GM23338 (cell line): ENCODE measurements at regions not wholly inside any gene's neighbourhood (a gene's known extent, or its start where the extent isn't known, plus 50 kb on each side); places are given as distances from the start of the nearest gene placed in this dataset.

Experiments used
- ATAC-seq: fragments of 200-7000 bp; cut with Tn5 transposase; 3 replicates; pipeline ENCODE4 v1.9.1; 2020
- DNase-seq: peaks from one replicate; pipeline ENCODE4 v3.0.0-alpha.2; 2015; ENCODE audit warnings: low spot score
- H2AFZ ChIP-seq: fragments of 200-600 bp; sonication (generic); 2 replicates; pipeline ENCODE4 v1.8.0; 2016; ENCODE audit warnings: antibody characterized with exemption, mild to moderate bottlenecking, moderate library complexity
- H3F3A ChIP-seq: fragments of 200-600 bp; sonication (generic); replicated peaks from 2 replicates; pipeline ENCODE4 v1.8.0; 2017; ENCODE audit warnings: antibody characterized with exemption, mixed run types, low read depth
- H3K27ac ChIP-seq: fragments of 200-600 bp; sonication (generic); 2 replicates; pipeline ENCODE4 v1.6.1; 2016; ENCODE audit warnings: low read depth
- H3K27me3 ChIP-seq: fragments of 200-600 bp; sonication (generic); 2 replicates; pipeline ENCODE4 v1.8.0; 2016; ENCODE audit warnings: mild to moderate bottlenecking, mixed run types, moderate library complexity; ENCODE audit not compliant: insufficient read depth
- H3K36me3 ChIP-seq: fragments of 200-600 bp; sonication (generic); 2 replicates; pipeline ENCODE4 v1.8.0; 2016; ENCODE audit warnings: mild to moderate bottlenecking; ENCODE audit not compliant: insufficient read depth
- H3K4me1 ChIP-seq: fragments of 200-600 bp; sonication (generic); 2 replicates; pipeline ENCODE4 v1.8.0; 2016; ENCODE audit warnings: mild to moderate bottlenecking, moderate library complexity; ENCODE audit not compliant: insufficient read depth
- H3K4me2 ChIP-seq: fragments of 200-600 bp; sonication (generic); 2 replicates; pipeline ENCODE4 v1.7.1; 2017; ENCODE audit warnings: mixed run types
- H3K4me3 ChIP-seq: fragments of 200-600 bp; sonication (generic); 2 replicates; pipeline ENCODE4 v1.6.1; 2016; ENCODE audit warnings: mixed run types
- H3K79me2 ChIP-seq: fragments of 200-600 bp; sonication (generic); replicated peaks from 2 replicates; pipeline ENCODE4 v1.8.0; 2017; ENCODE audit warnings: mild to moderate bottlenecking; ENCODE audit not compliant: insufficient read depth
- H3K9me2 ChIP-seq: fragments of 200-600 bp; sonication (generic); 2 replicates; pipeline ENCODE4 v1.8.0; 2017; ENCODE audit not compliant: insufficient read depth
- H4K20me1 ChIP-seq: fragments of 200-600 bp; sonication (generic); replicated peaks from 2 replicates; pipeline ENCODE4 v1.8.0; 2017; ENCODE audit warnings: mild to moderate bottlenecking; ENCODE audit not compliant: insufficient read depth
- H3K27ac Mint-ChIP-seq: 2 replicates; pipeline ENCODE4 v1.8.0; 2020; ENCODE audit warnings: inconsistent platforms, mild to moderate bottlenecking, moderate library complexity, mixed read lengths
- H3K27me3 Mint-ChIP-seq: 3 replicates; pipeline ENCODE4 v1.8.0; 2022; ENCODE audit warnings: low read depth, mild to moderate bottlenecking, moderate library complexity, mixed read lengths, inconsistent platforms; ENCODE audit not compliant: insufficient read depth, poor library complexity
- H3K36me3 Mint-ChIP-seq: 3 replicates; pipeline ENCODE4 v1.8.0; 2021; ENCODE audit warnings: low read depth, mild to moderate bottlenecking, inconsistent platforms, moderate library complexity, mixed read lengths
- H3K4me1 Mint-ChIP-seq: 3 replicates; pipeline ENCODE4 v1.8.0; 2020; ENCODE audit warnings: mild to moderate bottlenecking, inconsistent platforms, mixed read lengths
- H3K4me3 Mint-ChIP-seq: 3 replicates; pipeline ENCODE4 v1.8.0; 2021; ENCODE audit warnings: moderate library complexity, mild to moderate bottlenecking, inconsistent platforms, mixed read lengths
- H3K9me3 Mint-ChIP-seq: 3 replicates; pipeline ENCODE4 v1.8.0; 2020; ENCODE audit warnings: moderate library complexity, mild to moderate bottlenecking, inconsistent platforms, mixed read lengths
- CREB1 ChIP-seq: fragments of 250-450 bp; sonication (Bioruptor Pico); IDR thresholded peaks from 2 replicates; pipeline ENCODE4 v1.5.0; 2020; ENCODE audit warnings: low read depth, mild to moderate bottlenecking, moderate library complexity
- EZH2 ChIP-seq: fragments of 200-600 bp; sonication (generic); IDR thresholded peaks from one replicate; pipeline ENCODE4 v1.8.0; 2017; ENCODE audit warnings: antibody characterized with exemption, mild to moderate bottlenecking, low read depth; ENCODE audit not compliant: unreplicated experiment
- JUNB ChIP-seq: IDR thresholded peaks from one replicate; pipeline ENCODE4 v1.6.1; 2016; ENCODE audit warnings: antibody characterized with exemption; ENCODE audit not compliant: unreplicated experiment
- ZNF114 ChIP-seq: fragments of 250-450 bp; sonication (Bioruptor Pico); IDR thresholded peaks from 2 replicates; pipeline ENCODE4 v1.5.0; 2020; ENCODE audit warnings: mild to moderate bottlenecking, moderate library complexity
- ZNF331 ChIP-seq: fragments of 250-450 bp; sonication (Bioruptor Pico); IDR thresholded peaks from 2 replicates; pipeline ENCODE4 v1.5.0; 2020; ENCODE audit warnings: low read depth, mild to moderate bottlenecking, moderate library complexity
- TF ChIP-seq, protein P1 (sequence below): fragments of 250-450 bp; sonication (Bioruptor Pico); IDR thresholded peaks from 2 replicates; pipeline ENCODE4 v1.5.0; 2020; ENCODE audit warnings: mild to moderate bottlenecking, moderate library complexity
- TF ChIP-seq, protein P2 (sequence below): IDR thresholded peaks from one replicate; pipeline ENCODE4 v1.6.1; 2018; ENCODE audit warnings: antibody characterized with exemption; ENCODE audit not compliant: unreplicated experiment

DNA sequence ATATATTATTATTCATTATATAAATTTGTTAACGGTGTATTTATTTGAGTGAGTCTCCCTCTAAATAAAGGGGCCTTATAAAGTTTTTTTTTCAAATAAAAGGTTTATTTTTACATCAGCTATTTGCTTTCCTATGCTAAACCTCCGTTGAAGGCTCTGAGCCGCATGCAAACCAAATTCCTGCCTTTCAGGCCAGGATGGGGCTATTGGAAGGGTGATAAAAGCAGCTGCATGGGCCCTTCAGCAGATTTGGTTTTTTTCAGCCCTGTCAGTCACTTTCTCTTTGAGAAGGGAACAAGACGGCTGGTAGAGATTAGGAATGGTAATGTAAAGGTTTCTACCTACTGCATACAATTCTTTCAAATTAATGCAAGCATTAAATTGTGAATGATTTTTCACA is 244.2 kb downstream of the WNT5A start (continued):
- TF ChIP-seq, protein P1, sequence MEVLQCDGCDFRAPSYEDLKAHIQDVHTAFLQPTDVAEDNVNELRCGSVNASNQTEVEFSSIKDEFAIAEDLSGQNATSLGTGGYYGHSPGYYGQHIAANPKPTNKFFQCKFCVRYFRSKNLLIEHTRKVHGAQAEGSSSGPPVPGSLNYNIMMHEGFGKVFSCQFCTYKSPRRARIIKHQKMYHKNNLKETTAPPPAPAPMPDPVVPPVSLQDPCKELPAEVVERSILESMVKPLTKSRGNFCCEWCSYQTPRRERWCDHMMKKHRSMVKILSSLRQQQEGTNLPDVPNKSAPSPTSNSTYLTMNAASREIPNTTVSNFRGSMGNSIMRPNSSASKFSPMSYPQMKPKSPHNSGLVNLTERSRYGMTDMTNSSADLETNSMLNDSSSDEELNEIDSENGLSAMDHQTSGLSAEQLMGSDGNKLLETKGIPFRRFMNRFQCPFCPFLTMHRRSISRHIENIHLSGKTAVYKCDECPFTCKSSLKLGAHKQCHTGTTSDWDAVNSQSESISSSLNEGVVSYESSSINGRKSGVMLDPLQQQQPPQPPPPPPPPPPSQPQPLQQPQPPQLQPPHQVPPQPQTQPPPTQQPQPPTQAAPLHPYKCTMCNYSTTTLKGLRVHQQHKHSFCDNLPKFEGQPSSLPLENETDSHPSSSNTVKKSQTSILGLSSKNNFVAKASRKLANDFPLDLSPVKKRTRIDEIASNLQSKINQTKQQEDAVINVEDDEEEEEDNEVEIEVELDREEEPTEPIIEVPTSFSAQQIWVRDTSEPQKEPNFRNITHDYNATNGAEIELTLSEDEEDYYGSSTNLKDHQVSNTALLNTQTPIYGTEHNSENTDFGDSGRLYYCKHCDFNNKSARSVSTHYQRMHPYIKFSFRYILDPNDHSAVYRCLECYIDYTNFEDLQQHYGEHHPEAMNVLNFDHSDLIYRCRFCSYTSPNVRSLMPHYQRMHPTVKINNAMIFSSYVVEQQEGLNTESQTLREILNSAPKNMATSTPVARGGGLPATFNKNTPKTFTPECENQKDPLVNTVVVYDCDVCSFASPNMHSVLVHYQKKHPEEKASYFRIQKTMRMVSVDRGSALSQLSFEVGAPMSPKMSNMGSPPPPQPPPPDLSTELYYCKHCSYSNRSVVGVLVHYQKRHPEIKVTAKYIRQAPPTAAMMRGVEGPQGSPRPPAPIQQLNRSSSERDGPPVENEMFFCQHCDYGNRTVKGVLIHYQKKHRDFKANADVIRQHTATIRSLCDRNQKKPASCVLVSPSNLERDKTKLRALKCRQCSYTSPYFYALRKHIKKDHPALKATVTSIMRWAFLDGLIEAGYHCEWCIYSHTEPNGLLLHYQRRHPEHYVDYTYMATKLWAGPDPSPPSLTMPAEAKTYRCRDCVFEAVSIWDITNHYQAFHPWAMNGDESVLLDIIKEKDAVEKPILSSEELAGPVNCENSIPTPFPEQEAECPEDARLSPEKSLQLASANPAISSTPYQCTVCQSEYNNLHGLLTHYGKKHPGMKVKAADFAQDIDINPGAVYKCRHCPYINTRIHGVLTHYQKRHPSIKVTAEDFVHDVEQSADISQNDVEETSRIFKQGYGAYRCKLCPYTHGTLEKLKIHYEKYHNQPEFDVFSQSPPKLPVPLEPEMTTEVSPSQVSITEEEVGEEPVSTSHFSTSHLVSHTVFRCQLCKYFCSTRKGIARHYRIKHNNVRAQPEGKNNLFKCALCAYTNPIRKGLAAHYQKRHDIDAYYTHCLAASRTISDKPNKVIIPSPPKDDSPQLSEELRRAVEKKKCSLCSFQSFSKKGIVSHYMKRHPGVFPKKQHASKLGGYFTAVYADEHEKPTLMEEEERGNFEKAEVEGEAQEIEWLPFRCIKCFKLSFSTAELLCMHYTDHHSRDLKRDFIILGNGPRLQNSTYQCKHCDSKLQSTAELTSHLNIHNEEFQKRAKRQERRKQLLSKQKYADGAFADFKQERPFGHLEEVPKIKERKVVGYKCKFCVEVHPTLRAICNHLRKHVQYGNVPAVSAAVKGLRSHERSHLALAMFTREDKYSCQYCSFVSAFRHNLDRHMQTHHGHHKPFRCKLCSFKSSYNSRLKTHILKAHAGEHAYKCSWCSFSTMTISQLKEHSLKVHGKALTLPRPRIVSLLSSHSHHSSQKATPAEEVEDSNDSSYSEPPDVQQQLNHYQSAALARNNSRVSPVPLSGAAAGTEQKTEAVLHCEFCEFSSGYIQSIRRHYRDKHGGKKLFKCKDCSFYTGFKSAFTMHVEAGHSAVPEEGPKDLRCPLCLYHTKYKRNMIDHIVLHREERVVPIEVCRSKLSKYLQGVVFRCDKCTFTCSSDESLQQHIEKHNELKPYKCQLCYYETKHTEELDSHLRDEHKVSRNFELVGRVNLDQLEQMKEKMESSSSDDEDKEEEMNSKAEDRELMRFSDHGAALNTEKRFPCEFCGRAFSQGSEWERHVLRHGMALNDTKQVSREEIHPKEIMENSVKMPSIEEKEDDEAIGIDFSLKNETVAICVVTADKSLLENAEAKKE (CRISPR knock-in tag) = no peak

DNA sequence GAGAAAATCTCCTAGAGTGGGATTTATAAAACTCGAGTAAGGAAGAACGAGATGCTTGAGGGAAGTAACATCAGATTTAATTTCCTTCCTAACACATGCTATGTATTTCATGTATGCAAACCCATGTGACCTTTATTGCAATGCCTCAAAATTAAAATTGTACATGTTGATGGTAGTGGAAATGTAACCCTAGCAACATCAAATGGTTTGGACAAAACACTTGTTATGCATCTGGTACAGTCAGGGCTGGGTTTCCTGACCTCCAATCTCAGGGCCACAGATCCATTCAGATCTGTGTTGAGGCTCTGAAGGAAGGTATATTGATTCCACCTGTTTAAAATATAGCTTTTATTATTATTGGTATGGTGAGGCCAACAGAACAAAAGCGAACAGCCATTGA is 246.0 kb downstream of the WNT5A start:
- H3K4me1 Mint-ChIP-seq = peaks cover 13% of the 10 kb centered on the region; the same call in 2 of the 3 replicates
- Histone ChIP-seq H3K79me2 (no peaks in the 10 kb centered on the region), H3K27me3 (no peaks in the 10 kb centered on the region), H4K20me1 (no peaks in the 10 kb centered on the region), H3K4me2 (no peak overlapping the region), H3F3A (no peaks in the 10 kb centered on the region), H3K4me3 (no peak overlapping the region), H3K27ac (no peak overlapping the region), H3K4me1 (0 out of 2 replicates have a peak, but pooled peaks cover 8% of the 10 kb centered on the region), H3K36me3 (no peaks in the 10 kb centered on the region), H2AFZ (no peak overlapping the region), H3K9me2 (peaks cover under 1% of the 10 kb centered on the region; the same call in 1 of the 2 replicates)
- no peaks in the 10 kb centered on the region for H3K9me3 Mint-ChIP-seq
- no peak overlapping the region for H3K27ac Mint-ChIP-seq
- DNase-seq (no peak), ATAC-seq (no peak)
- H3K4me3 Mint-ChIP-seq = no peak overlapping the region
- H3K27me3 Mint-ChIP-seq = no peaks in the 10 kb centered on the region
- no peaks in the 10 kb centered on the region for H3K36me3 Mint-ChIP-seq
- TF ChIP-seq, protein P2, sequence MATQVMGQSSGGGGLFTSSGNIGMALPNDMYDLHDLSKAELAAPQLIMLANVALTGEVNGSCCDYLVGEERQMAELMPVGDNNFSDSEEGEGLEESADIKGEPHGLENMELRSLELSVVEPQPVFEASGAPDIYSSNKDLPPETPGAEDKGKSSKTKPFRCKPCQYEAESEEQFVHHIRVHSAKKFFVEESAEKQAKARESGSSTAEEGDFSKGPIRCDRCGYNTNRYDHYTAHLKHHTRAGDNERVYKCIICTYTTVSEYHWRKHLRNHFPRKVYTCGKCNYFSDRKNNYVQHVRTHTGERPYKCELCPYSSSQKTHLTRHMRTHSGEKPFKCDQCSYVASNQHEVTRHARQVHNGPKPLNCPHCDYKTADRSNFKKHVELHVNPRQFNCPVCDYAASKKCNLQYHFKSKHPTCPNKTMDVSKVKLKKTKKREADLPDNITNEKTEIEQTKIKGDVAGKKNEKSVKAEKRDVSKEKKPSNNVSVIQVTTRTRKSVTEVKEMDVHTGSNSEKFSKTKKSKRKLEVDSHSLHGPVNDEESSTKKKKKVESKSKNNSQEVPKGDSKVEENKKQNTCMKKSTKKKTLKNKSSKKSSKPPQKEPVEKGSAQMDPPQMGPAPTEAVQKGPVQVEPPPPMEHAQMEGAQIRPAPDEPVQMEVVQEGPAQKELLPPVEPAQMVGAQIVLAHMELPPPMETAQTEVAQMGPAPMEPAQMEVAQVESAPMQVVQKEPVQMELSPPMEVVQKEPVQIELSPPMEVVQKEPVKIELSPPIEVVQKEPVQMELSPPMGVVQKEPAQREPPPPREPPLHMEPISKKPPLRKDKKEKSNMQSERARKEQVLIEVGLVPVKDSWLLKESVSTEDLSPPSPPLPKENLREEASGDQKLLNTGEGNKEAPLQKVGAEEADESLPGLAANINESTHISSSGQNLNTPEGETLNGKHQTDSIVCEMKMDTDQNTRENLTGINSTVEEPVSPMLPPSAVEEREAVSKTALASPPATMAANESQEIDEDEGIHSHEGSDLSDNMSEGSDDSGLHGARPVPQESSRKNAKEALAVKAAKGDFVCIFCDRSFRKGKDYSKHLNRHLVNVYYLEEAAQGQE = no peak
- TF ChIP-seq ZNF331 (CRISPR knock-in tag) (no peak), CREB1 (CRISPR knock-in tag) (no peak), JUNB (no peak), EZH2 (no peak), ZNF114 (CRISPR knock-in tag) (no peak)
